ENCODE measurements at regions not wholly inside any gene's neighbourhood (a gene's known extent, or its start where the extent isn't known, plus 50 kb on each side); places are given as distances from the start of the nearest gene placed in this dataset.

- Histone ChIP-seq H3F3A (ENCODE audit: low read length, unreplicated experiment) (no peaks in the 10 kb centered on the region), H2AFZ (ENCODE audit: low read length) (no peak overlapping the region), H3K36me3 (ENCODE audit: low read depth, low read length) (no peaks in the 10 kb centered on the region), H3K27ac (ENCODE audit: low read length) (no peak overlapping the region), H3K27me3 (ENCODE audit: low read length) (peaks cover 83% of the 10 kb centered on the region), H3K9me3 (ENCODE audit: low read length) (no peaks in the 10 kb centered on the region), H3K4me3 (ENCODE audit: low read length) (no peak overlapping the region), H4K20me1 (ENCODE audit: low read length) (no peaks in the 10 kb centered on the region), H3K4me2 (ENCODE audit: low read length) (no peak overlapping the region), H3K9me2 (replicated peaks; ENCODE audit: low read length) (no peaks in the 10 kb centered on the region), H3K4me1 (ENCODE audit: insufficient read depth, low read length) (no peaks in the 10 kb centered on the region), H3K9ac (ENCODE audit: low read length) (no peak overlapping the region), H3K79me2 (ENCODE audit: low read length) (no peaks in the 10 kb centered on the region)
- POLR2A ChIA-PET (ENCODE audit: unreplicated experiment) = no interaction called here
- no peak for ATAC-seq
- intact Hi-C loops (cut with micrococcal nuclease) = no loop called here
- no TSS peak for BruUV-seq (replicated peaks)
- CTCF ChIA-PET = no interaction called here
- TF ChIP-seq EZH2 (IDR thresholded peaks at IDR 0.05; ENCODE audit: low read length, unreplicated experiment) = no peak
- 0 out of 2 replicates have a peak, but pooled peaks have one; percentile 24 for TF ChIP-seq CTCF (conservative IDR thresholded peaks at IDR 0.05; ENCODE audit: low read depth, low read length)
- no peak for TF ChIP-seq EZH2phosphoT487 (IDR thresholded peaks at IDR 0.05; ENCODE audit: borderline replicate concordance, low read length)
- DNase-seq = peak; percentile 7
Observed at GRCh38 chr2:103289105-103289725, 527.4 kb downstream of the TMEM182 start.

GRCh38 chr2:103292573-103292972 lies 530.7 kb downstream of the TMEM182 start:
- CTCF ChIA-PET = no interaction called here
- H3K9me3 ChIP-seq (ENCODE audit: low read length) = no peaks in the 10 kb centered on the region
- POLR2A ChIA-PET (ENCODE audit: unreplicated experiment) = no interaction called here
- H3K27ac ChIP-seq (ENCODE audit: low read length) = no peak overlapping the region
- ATAC-seq (no peak), DNase-seq (no peak)
- H3K27me3 ChIP-seq (ENCODE audit: low read length) = peaks cover 87% of the 10 kb centered on the region
- no peak overlapping the region for H3K4me3 ChIP-seq (ENCODE audit: low read length)
- intact Hi-C loops (cut with micrococcal nuclease) = no loop called here
- no peaks in the 10 kb centered on the region for H3K4me1 ChIP-seq (ENCODE audit: insufficient read depth, low read length)
- no peak overlapping the region for H3K4me2 ChIP-seq (ENCODE audit: low read length)
- no peaks in the 10 kb centered on the region for H3K9me2 ChIP-seq (replicated peaks; ENCODE audit: low read length)
- no peaks in the 10 kb centered on the region for H3K79me2 ChIP-seq (ENCODE audit: low read length)
- H3K36me3 ChIP-seq (ENCODE audit: low read depth, low read length) = no peaks in the 10 kb centered on the region
- no peak overlapping the region for H3K9ac ChIP-seq (ENCODE audit: low read length)
- BruUV-seq (replicated peaks) = no TSS peak
- no peak overlapping the region for H2AFZ ChIP-seq (ENCODE audit: low read length)
- no peaks in the 10 kb centered on the region for H3F3A ChIP-seq (ENCODE audit: low read length, unreplicated experiment)
- H4K20me1 ChIP-seq (ENCODE audit: low read length) = no peaks in the 10 kb centered on the region
- TF ChIP-seq EZH2phosphoT487 (IDR thresholded peaks at IDR 0.05; ENCODE audit: borderline replicate concordance, low read length) (no peak), EZH2 (IDR thresholded peaks at IDR 0.05; ENCODE audit: low read length, unreplicated experiment) (no peak), CTCF (conservative IDR thresholded peaks at IDR 0.05; ENCODE audit: low read depth, low read length) (no peak)

GRCh38 chr2:103293067-103293741 lies 531.4 kb downstream of the TMEM182 start:
- Histone ChIP-seq H3K27me3 (ENCODE audit: low read length) (peaks cover 88% of the 10 kb centered on the region), H3K9me3 (ENCODE audit: low read length) (no peaks in the 10 kb centered on the region), H3K79me2 (ENCODE audit: low read length) (no peaks in the 10 kb centered on the region), H3F3A (ENCODE audit: low read length, unreplicated experiment) (no peaks in the 10 kb centered on the region), H2AFZ (ENCODE audit: low read length) (no peak overlapping the region), H3K4me1 (ENCODE audit: insufficient read depth, low read length) (no peaks in the 10 kb centered on the region), H3K27ac (ENCODE audit: low read length) (no peak overlapping the region), H4K20me1 (ENCODE audit: low read length) (no peaks in the 10 kb centered on the region), H3K36me3 (ENCODE audit: low read depth, low read length) (no peaks in the 10 kb centered on the region), H3K4me2 (ENCODE audit: low read length) (no peak overlapping the region), H3K9me2 (replicated peaks; ENCODE audit: low read length) (no peaks in the 10 kb centered on the region), H3K9ac (ENCODE audit: low read length) (no peak overlapping the region), H3K4me3 (ENCODE audit: low read length) (no peak overlapping the region)
- ATAC-seq (no peak), DNase-seq (no peak)
- no peak for TF ChIP-seq CTCF (conservative IDR thresholded peaks at IDR 0.05; ENCODE audit: low read depth, low read length)
- TF ChIP-seq EZH2 (IDR thresholded peaks at IDR 0.05; ENCODE audit: low read length, unreplicated experiment) = no peak
- no peak for TF ChIP-seq EZH2phosphoT487 (IDR thresholded peaks at IDR 0.05; ENCODE audit: borderline replicate concordance, low read length)
- intact Hi-C loops (cut with micrococcal nuclease) = no loop called here
- no TSS peak for BruUV-seq (replicated peaks)
- ChIA-PET CTCF (no interaction called here), POLR2A (ENCODE audit: unreplicated experiment) (no interaction called here)
